K562 (cell line): ENCODE measurements at regions not wholly inside any gene's neighbourhood (a gene's known extent, or its start where the extent isn't known, plus 50 kb on each side); places are given as distances from the start of the nearest gene placed in this dataset.

Experiments used
- CBX8 ChIP-seq: fragments of 200-600 bp; sonication (generic); IDR thresholded peaks from 2 replicates; pipeline ENCODE4 v1.6.1; 2012; ENCODE audit warnings: borderline replicate concordance, mixed run types, low read depth, mild to moderate bottlenecking, moderate library complexity, mixed read lengths, low read length, control low read depth, inconsistent platforms; ENCODE audit not compliant: poor library complexity, severe bottlenecking; ENCODE audit errors: extremely low read depth
- KDM5B ChIP-seq: fragments of 200-600 bp; sonication (generic); IDR thresholded peaks from 2 replicates; pipeline ENCODE4 v1.6.1; 2012; ENCODE audit warnings: low read depth, mild to moderate bottlenecking, moderate library complexity, low read length, control low read depth, inconsistent platforms; ENCODE audit not compliant: insufficient replicate concordance
- NFE2L1 ChIP-seq: fragments of 450-650 bp; IDR thresholded peaks from 2 replicates; pipeline ENCODE4 v1.6.1; 2016; ENCODE audit warnings: missing genetic modification characterization, low read depth, mild to moderate bottlenecking, missing compliant biosample characterization, moderate library complexity, borderline replicate concordance
- TAF1 ChIP-seq: IDR thresholded peaks from 2 replicates; pipeline ENCODE4 v1.6.1; 2011; ENCODE audit warnings: mild to moderate bottlenecking, low read length, moderate library complexity; ENCODE audit not compliant: insufficient read depth, control insufficient read depth, severe bottlenecking; ENCODE audit errors: extremely low read depth
- ZNF316 ChIP-seq: fragments of 450-650 bp; IDR thresholded peaks from 2 replicates; pipeline ENCODE4 v1.6.1; 2016
- TF ChIP-seq, protein P1 (sequence below): fragments of 250-450 bp; sonication (Bioruptor Pico); IDR thresholded peaks from 2 replicates; pipeline ENCODE4 v1.8.0; 2021; ENCODE audit warnings: mild to moderate bottlenecking, moderate library complexity
- TF ChIP-seq, protein P2 (sequence below): sonication (generic); formaldehyde crosslinking; IDR thresholded peaks from 2 replicates; pipeline ENCODE4 v1.9.0; 2022; ENCODE audit warnings: mild to moderate bottlenecking, missing genetic modification reagents

DNA sequence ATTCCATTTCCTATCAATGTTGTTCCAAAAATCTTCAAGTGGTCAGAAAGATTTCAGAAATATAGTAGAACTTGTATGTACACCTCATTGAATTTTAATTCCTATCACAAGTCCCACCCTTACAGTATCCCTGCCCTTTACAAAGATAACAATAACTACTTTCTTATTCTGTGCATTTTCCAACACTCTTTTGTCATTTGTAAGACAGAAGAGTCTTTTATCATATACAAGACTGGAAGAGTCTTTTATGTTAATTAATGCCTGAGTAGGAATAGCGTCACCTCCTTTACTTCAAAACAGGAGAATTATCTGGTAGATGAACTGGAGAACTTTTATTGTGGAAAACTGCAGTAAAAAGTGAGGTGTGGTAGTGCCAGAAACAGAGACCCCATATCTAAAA, 193.9 kb upstream of the SEMA3C start:
- no peak for TF ChIP-seq KDM5B
- TF ChIP-seq TAF1: no peak
- TF ChIP-seq, protein P1, sequence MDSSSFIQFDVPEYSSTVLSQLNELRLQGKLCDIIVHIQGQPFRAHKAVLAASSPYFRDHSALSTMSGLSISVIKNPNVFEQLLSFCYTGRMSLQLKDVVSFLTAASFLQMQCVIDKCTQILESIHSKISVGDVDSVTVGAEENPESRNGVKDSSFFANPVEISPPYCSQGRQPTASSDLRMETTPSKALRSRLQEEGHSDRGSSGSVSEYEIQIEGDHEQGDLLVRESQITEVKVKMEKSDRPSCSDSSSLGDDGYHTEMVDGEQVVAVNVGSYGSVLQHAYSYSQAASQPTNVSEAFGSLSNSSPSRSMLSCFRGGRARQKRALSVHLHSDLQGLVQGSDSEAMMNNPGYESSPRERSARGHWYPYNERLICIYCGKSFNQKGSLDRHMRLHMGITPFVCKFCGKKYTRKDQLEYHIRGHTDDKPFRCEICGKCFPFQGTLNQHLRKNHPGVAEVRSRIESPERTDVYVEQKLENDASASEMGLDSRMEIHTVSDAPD: no peak
- TF ChIP-seq NFE2L1: no peak
- TF ChIP-seq CBX8: no peak
- TF ChIP-seq, protein P2, sequence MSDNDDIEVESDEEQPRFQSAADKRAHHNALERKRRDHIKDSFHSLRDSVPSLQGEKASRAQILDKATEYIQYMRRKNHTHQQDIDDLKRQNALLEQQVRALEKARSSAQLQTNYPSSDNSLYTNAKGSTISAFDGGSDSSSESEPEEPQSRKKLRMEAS (CRISPR knock-in tag): no peak
- no peak for TF ChIP-seq ZNF316
